PC-3 (cell line): ENCODE measurements at regions not wholly inside any gene's neighbourhood (a gene's known extent, or its start where the extent isn't known, plus 50 kb on each side); places are given as distances from the start of the nearest gene placed in this dataset.
"Not testable (repeated sequence)": the region's sequence is repeated elsewhere in the genome, so short reads cannot be mapped to it uniquely, and the experiment has no call there.

ENCODE experiments used
- ATAC-seq: fragments of 200-7000 bp; cut with Tn5 transposase; 2 replicates; pipeline ENCODE4 v1.9.1; 2020; ENCODE audit warnings: mild to moderate bottlenecking, moderate library complexity
- BruUV-seq: library from RNA; stranded (reverse); fragments of 400-500 nt; replicated peaks from 2 replicates; lab custom pipeline; 2021; lab: Mats Ljungman, UMichigan
- CTCF ChIA-PET: fragments of 300-600 bp; sonication (Branson Sonifier 250); formaldehyde crosslinking; loops from one replicate; lab custom pipeline; 2022; ENCODE audit warnings: antibody characterized with exemption; lab: Charles Lee
- POLR2A ChIA-PET: fragments of 300-600 bp; sonication (Branson Sonifier 250); formaldehyde crosslinking; loops from one replicate; lab custom pipeline; 2022; ENCODE audit warnings: antibody characterized with exemption; ENCODE audit not compliant: unreplicated experiment; lab: Charles Lee
- DNase-seq: peaks from one replicate; pipeline ENCODE4 v3.0.0-alpha.2; 2015
- H2AFZ ChIP-seq: fragments of 300-600 bp; sonication (generic); 2 replicates; pipeline ENCODE4 v1.6.0; 2016; ENCODE audit warnings: antibody characterized with exemption, low read length
- H3F3A ChIP-seq: fragments of 300-600 bp; sonication (generic); one replicate; pipeline ENCODE4 v1.6.0; 2017; ENCODE audit warnings: antibody characterized with exemption, low read length, control low read depth, mild to moderate bottlenecking; ENCODE audit not compliant: unreplicated experiment
- H3K27ac ChIP-seq: fragments of 300-600 bp; sonication (generic); 2 replicates; pipeline ENCODE4 v1.5.1; 2016; ENCODE audit warnings: mild to moderate bottlenecking, low read length
- H3K27me3 ChIP-seq: fragments of 300-600 bp; sonication (generic); 2 replicates; pipeline ENCODE4 v1.6.1; 2016; ENCODE audit warnings: low read length, mixed read lengths
- H3K36me3 ChIP-seq: fragments of 300-600 bp; sonication (generic); 2 replicates; pipeline ENCODE4 v1.6.1; 2016; ENCODE audit warnings: low read depth, mixed run types, low read length, mixed read lengths
- H3K4me1 ChIP-seq: fragments of 300-600 bp; sonication (generic); 2 replicates; pipeline ENCODE4 v1.5.1; 2016; ENCODE audit warnings: low read length; ENCODE audit not compliant: insufficient read depth
- H3K4me2 ChIP-seq: fragments of 300-600 bp; sonication (generic); 2 replicates; pipeline ENCODE4 v1.6.0; 2016; ENCODE audit warnings: low read length
- H3K4me3 ChIP-seq: fragments of 300-600 bp; sonication (generic); 2 replicates; pipeline ENCODE4 v1.5.1; 2016; ENCODE audit warnings: mild to moderate bottlenecking, low read length, mixed read lengths
- H3K79me2 ChIP-seq: fragments of 300-600 bp; sonication (generic); 2 replicates; pipeline ENCODE4 v1.6.1; 2017; ENCODE audit warnings: low read length, mixed read lengths
- H3K9ac ChIP-seq: fragments of 300-600 bp; sonication (generic); 2 replicates; pipeline ENCODE4 v1.6.0; 2016; ENCODE audit warnings: mild to moderate bottlenecking, low read length
- H3K9me2 ChIP-seq: fragments of 300-600 bp; sonication (generic); replicated peaks from 2 replicates; pipeline ENCODE4 v1.6.1; 2016; ENCODE audit warnings: mixed run types, low read length, mixed read lengths
- H3K9me3 ChIP-seq: fragments of 300-600 bp; sonication (generic); 2 replicates; pipeline ENCODE4 v1.6.1; 2016; ENCODE audit warnings: low read length, mixed read lengths
- H4K20me1 ChIP-seq: fragments of 300-600 bp; sonication (generic); 2 replicates; pipeline ENCODE4 v1.6.1; 2016; ENCODE audit warnings: low read length, mixed read lengths
- EZH2 ChIP-seq: fragments of 300-600 bp; sonication (generic); IDR thresholded peaks from one replicate; pipeline ENCODE4 v1.6.1; 2017; ENCODE audit warnings: antibody characterized with exemption, mild to moderate bottlenecking, low read length; ENCODE audit not compliant: unreplicated experiment
- EZH2phosphoT487 ChIP-seq: fragments of 300-600 bp; sonication (generic); IDR thresholded peaks from 2 replicates; pipeline ENCODE4 v1.6.1; 2018; ENCODE audit warnings: mild to moderate bottlenecking, antibody characterized with exemption, low read length, borderline replicate concordance
- intact Hi-C: fragments of 100-400 bp; cut with micrococcal nuclease; formaldehyde crosslinking; loops from 2 replicates; pipeline ENCODE4 v1.9.0; 2023
- TF ChIP-seq, protein P1 (sequence below): fragments of 300-600 bp; sonication (generic); conservative IDR thresholded peaks from 2 replicates; pipeline ENCODE4 v1.5.1; 2017; ENCODE audit warnings: antibody characterized with exemption, low read depth, mild to moderate bottlenecking, low read length

DNA sequence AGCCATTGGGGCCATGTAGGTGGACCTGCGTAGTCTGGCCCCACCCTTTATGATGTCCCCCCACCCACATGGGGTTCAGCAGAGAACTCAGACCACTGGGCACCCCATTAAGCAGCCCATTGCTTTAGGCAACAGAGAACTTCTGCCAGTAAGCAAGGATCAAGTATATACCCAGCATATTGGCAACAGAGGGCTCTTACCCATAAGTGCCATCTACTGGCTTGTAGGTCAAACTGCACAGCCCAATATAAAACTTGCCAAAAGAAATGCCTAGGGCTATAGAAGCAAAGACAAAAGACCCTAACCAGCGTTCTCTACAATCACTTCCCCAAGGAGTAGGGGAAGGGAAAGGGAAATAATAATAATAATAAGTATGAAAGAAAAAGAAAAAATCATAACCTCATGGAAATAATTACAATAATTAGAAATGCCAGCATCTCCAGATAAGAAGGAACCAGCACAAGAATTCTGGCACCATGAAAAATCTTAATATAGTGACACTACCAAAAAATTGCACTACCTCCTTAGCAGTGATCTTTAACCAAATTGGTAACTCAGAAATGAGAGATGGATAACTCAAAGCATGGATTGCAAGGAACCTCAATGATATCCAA, 1090.7 kb downstream of the FAT4 start:
- Histone ChIP-seq H3K4me3 (no peak overlapping the region), H4K20me1 (no peaks in the 10 kb centered on the region), H2AFZ (no peak overlapping the region), H3K4me2 (no peak overlapping the region), H3K79me2 (no peaks in the 10 kb centered on the region), H3K36me3 (no peaks in the 10 kb centered on the region), H3K4me1 (no peaks in the 10 kb centered on the region), H3F3A (no peaks in the 10 kb centered on the region), H3K9me3 (no peaks in the 10 kb centered on the region), H3K9ac (no peak overlapping the region), H3K27ac (no peak overlapping the region), H3K27me3 (no peaks in the 10 kb centered on the region), H3K9me2 (no peaks in the 10 kb centered on the region)
- ChIA-PET POLR2A (no interaction called here), CTCF (no interaction called here)
- intact Hi-C loops: loop anchor here (5.0 kb wide), 1 partner anchor 183 kb away; no protein-coding TSS in a partner anchor
- DNase-seq (no peak), ATAC-seq (0 out of 2 replicates have a peak, but pooled peaks have one; percentile 42)
- TF ChIP-seq, protein P1, sequence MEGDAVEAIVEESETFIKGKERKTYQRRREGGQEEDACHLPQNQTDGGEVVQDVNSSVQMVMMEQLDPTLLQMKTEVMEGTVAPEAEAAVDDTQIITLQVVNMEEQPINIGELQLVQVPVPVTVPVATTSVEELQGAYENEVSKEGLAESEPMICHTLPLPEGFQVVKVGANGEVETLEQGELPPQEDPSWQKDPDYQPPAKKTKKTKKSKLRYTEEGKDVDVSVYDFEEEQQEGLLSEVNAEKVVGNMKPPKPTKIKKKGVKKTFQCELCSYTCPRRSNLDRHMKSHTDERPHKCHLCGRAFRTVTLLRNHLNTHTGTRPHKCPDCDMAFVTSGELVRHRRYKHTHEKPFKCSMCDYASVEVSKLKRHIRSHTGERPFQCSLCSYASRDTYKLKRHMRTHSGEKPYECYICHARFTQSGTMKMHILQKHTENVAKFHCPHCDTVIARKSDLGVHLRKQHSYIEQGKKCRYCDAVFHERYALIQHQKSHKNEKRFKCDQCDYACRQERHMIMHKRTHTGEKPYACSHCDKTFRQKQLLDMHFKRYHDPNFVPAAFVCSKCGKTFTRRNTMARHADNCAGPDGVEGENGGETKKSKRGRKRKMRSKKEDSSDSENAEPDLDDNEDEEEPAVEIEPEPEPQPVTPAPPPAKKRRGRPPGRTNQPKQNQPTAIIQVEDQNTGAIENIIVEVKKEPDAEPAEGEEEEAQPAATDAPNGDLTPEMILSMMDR: peak; percentile 49
- TF ChIP-seq EZH2: no peak
- BruUV-seq: no TSS peak

GRCh38 chr4:126409746-126410145, 1095.0 kb downstream of the FAT4 start:
- intact Hi-C loops: loop anchor here (5.0 kb wide), 1 partner anchor 187 kb away; no protein-coding TSS in a partner anchor
- no peak for DNase-seq
- ChIA-PET POLR2A (no interaction called here), CTCF (no interaction called here)
- TF ChIP-seq EZH2 (no peak), EZH2phosphoT487 (no peak)
- TF ChIP-seq, protein P1: no peak
- H4K20me1 ChIP-seq: no peaks in the 10 kb centered on the region
- no peaks in the 10 kb centered on the region for H3F3A ChIP-seq
- H3K27me3 ChIP-seq: no peaks in the 10 kb centered on the region
- no peaks in the 10 kb centered on the region for H3K36me3 ChIP-seq
- H3K27ac ChIP-seq: no peak overlapping the region
- H3K4me3 ChIP-seq: no peak overlapping the region
- no peak overlapping the region for H3K9ac ChIP-seq
- H3K4me2 ChIP-seq: no peak overlapping the region
- H2AFZ ChIP-seq: no peak overlapping the region
- H3K9me2 ChIP-seq: no peaks in the 10 kb centered on the region
- no peaks in the 10 kb centered on the region for H3K79me2 ChIP-seq
- no peak for ATAC-seq
- no peaks in the 10 kb centered on the region for H3K4me1 ChIP-seq
- H3K9me3 ChIP-seq: no peaks in the 10 kb centered on the region
- no TSS peak for BruUV-seq

DNA sequence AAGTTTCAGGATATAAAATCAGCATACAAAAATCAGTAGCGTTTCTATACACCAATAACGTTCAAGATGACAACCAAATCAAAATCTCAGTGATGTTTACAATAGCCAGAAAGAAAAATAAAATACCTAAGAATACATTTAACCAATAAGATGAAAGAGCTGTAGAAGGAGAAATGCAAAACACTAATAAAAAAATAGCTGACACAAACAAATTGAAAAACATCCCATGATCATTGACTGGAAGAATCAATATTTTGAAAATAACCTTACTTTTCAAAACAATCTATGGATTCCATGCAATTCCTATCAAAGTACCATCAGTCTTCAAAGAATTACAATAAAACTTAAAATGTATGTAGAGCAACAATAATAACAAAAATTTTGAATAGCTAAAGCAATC, 1096.3 kb downstream of the FAT4 start:
- no TSS peak for BruUV-seq
- H3K4me3 ChIP-seq: no peak overlapping the region
- H3K27me3 ChIP-seq: no peaks in the 10 kb centered on the region
- H3K27ac ChIP-seq: no peak overlapping the region
- H2AFZ ChIP-seq: no peak overlapping the region
- H3F3A ChIP-seq: no peaks in the 10 kb centered on the region
- DNase-seq (no peak), ATAC-seq (no peak)
- ChIA-PET CTCF (no interaction called here), POLR2A (interaction anchor here (0.7 kb wide), 1 partner anchor 265 kb away, joined by 8 read pairs; no protein-coding TSS in a partner anchor)
- no peaks in the 10 kb centered on the region for H3K36me3 ChIP-seq
- intact Hi-C loops: no loop called here
- H4K20me1 ChIP-seq: no peaks in the 10 kb centered on the region
- H3K4me1 ChIP-seq: no peaks in the 10 kb centered on the region
- no peaks in the 10 kb centered on the region for H3K79me2 ChIP-seq
- H3K9ac ChIP-seq: no peak overlapping the region
- H3K9me2 ChIP-seq: no peaks in the 10 kb centered on the region
- TF ChIP-seq EZH2phosphoT487: no peak
- TF ChIP-seq, protein P1: no peak
- TF ChIP-seq EZH2: no peak
- H3K9me3 ChIP-seq: no peaks in the 10 kb centered on the region
- no peak overlapping the region for H3K4me2 ChIP-seq

GRCh38 chr4:126412310-126412709, 1097.6 kb downstream of the FAT4 start:
- BruUV-seq, intact Hi-C loops, H3K4me1 ChIP-seq, H3K9me3 ChIP-seq, H3K4me3 ChIP-seq, H3K4me2 ChIP-seq, H3K27ac ChIP-seq, ATAC-seq, H3K9me2 ChIP-seq, CTCF ChIA-PET, H3K9ac ChIP-seq, POLR2A ChIA-PET, H4K20me1 ChIP-seq, H3K79me2 ChIP-seq, DNase-seq, H3K27me3 ChIP-seq, H3K36me3 ChIP-seq, H3F3A ChIP-seq, H2AFZ ChIP-seq: not testable (repeated sequence)
